B cell (primary cell): ENCODE measurements at regions not wholly inside any gene's neighbourhood (a gene's known extent, or its start where the extent isn't known, plus 50 kb on each side); places are given as distances from the start of the nearest gene placed in this dataset.

Experiments used
- ATAC-seq: fragments of 200-7000 bp; cut with Tn5 transposase; one replicate; pipeline ENCODE4 v1.10.0; 2021; ENCODE audit warnings: low read depth, mild to moderate bottlenecking, moderate number of reproducible peaks, moderate library complexity
- CTCF ChIA-PET: fragments of 350-600 bp; sonication (Branson Sonifier 250); formaldehyde crosslinking; loops from one replicate; lab custom pipeline; 2021; ENCODE audit warnings: antibody characterized with exemption, inconsistent platforms; lab: Charles Lee
- POLR2A ChIA-PET: fragments of 350-600 bp; sonication (Branson Sonifier 250); formaldehyde crosslinking; loops from one replicate; lab custom pipeline; 2021; ENCODE audit warnings: antibody characterized with exemption; lab: Charles Lee
- DNase-seq: peaks from one replicate; pipeline ENCODE4 v3.0.0; 2013
- H2AFZ ChIP-seq: 2 replicates; pipeline ENCODE4 v1.6.1; 2012; ENCODE audit warnings: mild to moderate bottlenecking, low read depth, low read length; ENCODE audit not compliant: insufficient read depth, poor library complexity, severe bottlenecking
- H3K27ac ChIP-seq, 2 donors: 1 replicate in 1 of 2; 2 replicates in 1 of 2; pipeline ENCODE4 v1.5.1; 2012 to 2013; ENCODE audit warnings: low read length in 2 of 2, mild to moderate bottlenecking in 2 of 2, moderate library complexity in 1 of 2
- H3K27me3 ChIP-seq, 4 experiments: fragments of 200-600 bp in 1 of 4; sonication (generic) in 1 of 4; replicated peaks in 1 of 4; 1 replicate in 2 of 4; 2 replicates in 2 of 4; pipeline versions ENCODE4 v1.6.1 to v1.7.0; 2013 to 2016; ENCODE audit warnings: low read length in 3 of 4, mild to moderate bottlenecking in 2 of 4, mixed read lengths in 1 of 4, moderate library complexity in 1 of 4; ENCODE audit not compliant: insufficient read depth in 4 of 4, control insufficient read depth in 3 of 4; ENCODE audit errors: control extremely low read depth in 1 of 4
- H3K36me3 ChIP-seq, 2 experiments: replicated peaks in 1 of 2; 1 replicate in 1 of 2; 2 replicates in 1 of 2; pipeline versions ENCODE4 v1.6.1 to v1.7.1; 2013; ENCODE audit warnings: low read length in 1 of 2; ENCODE audit not compliant: insufficient read depth in 2 of 2, control insufficient read depth in 1 of 2; ENCODE audit errors: control extremely low read depth in 1 of 2, extremely low read depth in 1 of 2
- H3K4me1 ChIP-seq, 2 donors: fragments of 200-600 bp in 1 of 2; sonication (generic) in 1 of 2; 1 replicate in 1 of 2; 2 replicates in 1 of 2; pipeline versions ENCODE4 v1.5.1 to v1.6.1; 2013 to 2017; ENCODE audit warnings: low read length in 2 of 2; ENCODE audit not compliant: control insufficient read depth in 2 of 2, insufficient read depth in 2 of 2
- H3K4me2 ChIP-seq: replicated peaks from 2 replicates; pipeline ENCODE3; 2012; ENCODE audit warnings: mild to moderate bottlenecking, low read depth, low read length; ENCODE audit not compliant: poor library complexity, severe bottlenecking
- H3K4me3 ChIP-seq, 5 experiments: fragments of 200-600 bp in 1 of 5; sonication (generic) in 1 of 5; 1 replicate in 3 of 5; 2 replicates in 2 of 5; pipeline versions ENCODE4 v1.5.1 to v1.7.0; 2011 to 2016; ENCODE audit warnings: low read length in 4 of 5, mild to moderate bottlenecking in 4 of 5, low read depth in 2 of 5, control low read depth in 1 of 5, moderate library complexity in 1 of 5; ENCODE audit not compliant: insufficient read depth in 1 of 5; ENCODE audit errors: control extremely low read depth in 1 of 5, extremely low read depth in 1 of 5
- H3K79me2 ChIP-seq: fragments of 200-600 bp; sonication (generic); one replicate; pipeline ENCODE4 v1.6.0; 2016; ENCODE audit warnings: low read length; ENCODE audit not compliant: control insufficient read depth, insufficient read depth
- H3K9ac ChIP-seq: fragments of 200-600 bp; sonication (generic); 2 replicates; pipeline ENCODE4 v1.6.1; 2017; ENCODE audit warnings: mild to moderate bottlenecking, low read length, moderate library complexity
- H3K9me3 ChIP-seq, 3 donors: one replicate each; pipeline versions ENCODE4 v1.6.1 to v1.7.1; 2013; ENCODE audit warnings: low read length in 2 of 3; ENCODE audit not compliant: control insufficient read depth in 2 of 3, insufficient read depth in 1 of 3; ENCODE audit errors: control extremely low read depth in 1 of 3
- H4K20me1 ChIP-seq: 2 replicates; pipeline ENCODE4 v1.6.0; 2012; ENCODE audit warnings: mild to moderate bottlenecking, low read length; ENCODE audit not compliant: insufficient read depth, control insufficient read depth, poor library complexity, severe bottlenecking
- H3K27ac Mint-ChIP-seq: one replicate; pipeline ENCODE4 v1.8.0; 2021; ENCODE audit warnings: mixed read lengths
- H3K27me3 Mint-ChIP-seq: one replicate; pipeline ENCODE4 v1.8.0; 2021; ENCODE audit warnings: mixed read lengths
- H3K4me1 Mint-ChIP-seq: one replicate; pipeline ENCODE4 v1.8.0; 2021; ENCODE audit warnings: mixed read lengths
- H3K4me3 Mint-ChIP-seq: one replicate; pipeline ENCODE4 v1.8.0; 2021; ENCODE audit warnings: mixed read lengths
- H3K9me3 Mint-ChIP-seq: one replicate; pipeline ENCODE4 v1.8.0; 2022; ENCODE audit warnings: mixed read lengths; ENCODE audit not compliant: insufficient read depth
- CTCF ChIP-seq: fragments of 200-600 bp; IDR thresholded peaks from one replicate; pipeline ENCODE4 v1.8.0; 2022; ENCODE audit warnings: antibody characterized with exemption, mild to moderate bottlenecking
- EZH2 ChIP-seq: IDR thresholded peaks from 2 replicates; pipeline ENCODE4 v1.6.1; 2012; ENCODE audit warnings: borderline replicate concordance, low read depth, mild to moderate bottlenecking, moderate library complexity, low read length; ENCODE audit not compliant: insufficient read depth, poor library complexity, severe bottlenecking
- WGBS: methylation state at CpG from one replicate; pipeline ENCODE4 v1.1.5; 2013; ENCODE audit warnings: missing lambda C conversion rate; ENCODE audit not compliant: insufficient coverage; 5-methylcytosine and 5-hydroxymethylcytosine counted together
- intact Hi-C: fragments of 100-400 bp; cut with micrococcal nuclease; formaldehyde crosslinking; loops from one replicate; pipeline ENCODE4 v1.10.0; 2022

GRCh38 chr3:117736846-117737245 lies 1027.3 kb downstream of the TUSC7 start:
- no peaks in the 10 kb centered on the region for H3K4me1 ChIP-seq
- Mint-ChIP-seq H3K9me3 (no peaks in the 10 kb centered on the region), H3K4me1 (no peaks in the 10 kb centered on the region), H3K27ac (no peak overlapping the region), H3K27me3 (no peaks in the 10 kb centered on the region), H3K4me3 (no peak overlapping the region)
- H3K9ac ChIP-seq, result no peak overlapping the region
- H4K20me1 ChIP-seq, result no peaks in the 10 kb centered on the region
- H2AFZ ChIP-seq, result no peak overlapping the region
- no peak overlapping the region for H3K4me2 ChIP-seq
- H3K27me3 ChIP-seq, result no peaks in the 10 kb centered on the region
- H3K79me2 ChIP-seq, result no peaks in the 10 kb centered on the region
- DNase-seq (no peak), ATAC-seq (no peak)
- CTCF ChIA-PET, result no interaction called here
- TF ChIP-seq CTCF (no peak), EZH2 (no peak)
- intact Hi-C loops, result no loop called here
- no peaks in the 10 kb centered on the region for H3K9me3 ChIP-seq
- H3K36me3 ChIP-seq, result no peaks in the 10 kb centered on the region
- POLR2A ChIA-PET, result no interaction called here
- H3K4me3 ChIP-seq, result no peak overlapping the region
- WGBS, result no CpG with 5 or more reads among the region's 3 CpGs
- H3K27ac ChIP-seq, result no peak overlapping the region

GRCh38 chr3:117743993-117744392 lies 1034.4 kb downstream of the TUSC7 start:
- CTCF ChIA-PET, result no interaction called here
- intact Hi-C loops, result no loop called here
- Mint-ChIP-seq H3K4me1 (no peaks in the 10 kb centered on the region), H3K27me3 (no peaks in the 10 kb centered on the region), H3K27ac (no peak overlapping the region), H3K9me3 (no peaks in the 10 kb centered on the region), H3K4me3 (no peak overlapping the region)
- Histone ChIP-seq H4K20me1 (no peaks in the 10 kb centered on the region), H3K27ac (no peak overlapping the region), H3K4me3 (no peak overlapping the region), H2AFZ (no peak overlapping the region), H3K9ac (no peak overlapping the region), H3K9me3 (peaks cover 0 to 2% (median 0%) of the 10 kb centered on the region in 3 donors), H3K4me2 (no peak overlapping the region), H3K4me1 (no peaks in the 10 kb centered on the region), H3K79me2 (no peaks in the 10 kb centered on the region), H3K27me3 (no peaks in the 10 kb centered on the region), H3K36me3 (no peaks in the 10 kb centered on the region)
- ATAC-seq, result no peak
- TF ChIP-seq EZH2 (no peak), CTCF (no peak)
- POLR2A ChIA-PET, result no interaction called here
- no CpG with 5 or more reads among the region's 1 CpG for WGBS
- DNase-seq, result no peak
